Pancreas (tissue), 10 donors: ENCODE measurements at regions not wholly inside any gene's neighbourhood (a gene's known extent, or its start where the extent isn't known, plus 50 kb on each side); places are given as distances from the start of the nearest gene placed in this dataset.

ENCODE experiments used
- ATAC-seq, 4 donors: fragments of 200-7000 bp; cut with Tn5 transposase; one replicate each; pipeline versions ENCODE4 v1.8.0 to v1.9.1; 2020; ENCODE audit warnings: mild to moderate bottlenecking in 4 of 4, moderate library complexity in 4 of 4
- DNase-seq, 6 donors: peaks; one replicate each; pipeline ENCODE4 v3.0.0-alpha.2; 2020
- FAIRE-seq: peaks from 2 replicates; lab custom pipeline; 2012; peaks lifted over from hg19 to GRCh38; lab: Jason Lieb, UNC
- H3K27ac ChIP-seq, 4 donors: fragments of 200-600 bp; sonication (generic); 1 replicate in 3 of 4; 2 replicates in 1 of 4; pipeline versions ENCODE4 v1.5.0 to v1.8.0; 2020
- H3K27me3 ChIP-seq, 4 donors: fragments of 200-600 bp; one replicate each; pipeline ENCODE4 v1.8.0; 2021
- H3K36me3 ChIP-seq, 3 donors: fragments of 200-600 bp; sonication (generic) in 1 of 3; one replicate each; pipeline versions ENCODE4 v1.5.0 to v1.8.0; 2020 to 2021
- H3K4me1 ChIP-seq, 3 donors: fragments of 200-600 bp; one replicate each; pipeline ENCODE4 v1.8.0; 2021
- H3K4me3 ChIP-seq, 4 donors: fragments of 200-600 bp; sonication (generic) in 2 of 4; one replicate each; pipeline versions ENCODE4 v1.5.0 to v1.8.0; 2020 to 2021
- H3K9me3 ChIP-seq, 4 donors: fragments of 200-600 bp; one replicate each; pipeline ENCODE4 v1.8.0; 2021
- WGBS, 2 donors: extraction: QIAGEN DNeasy Blood & Tissue Kit; methylation state at CpG; one replicate each; pipeline ENCODE4 v1.1.7; 2013; 5-methylcytosine and 5-hydroxymethylcytosine counted together
- intact Hi-C, 3 donors: fragments of 100-400 bp; cut with DNase I; formaldehyde crosslinking; loops; one replicate each; pipeline versions ENCODE4 v1.11.1 to v1.14.2; 2022
- TF ChIP-seq, protein P1 (sequence below), 4 donors: fragments of 200-600 bp; sonication (generic) in 3 of 4; IDR thresholded peaks; one replicate each; pipeline versions ENCODE4 v1.5.0 to v1.8.0; 2021; ENCODE audit warnings: antibody characterized with exemption in 4 of 4
- donor health status: healthy with polysubstance abuse.
- donor health status: DM: no; HTN: no; CAD: no; lungs with moderate emphysema.
- donor health status: DM: no; HTN: no; CAD: no.
- donor health status: control.
- donor health status: control.
- donor health status: Bipolar disorder and iron deficiency.
- donor health status: DM: yes; HTN: yes; CAD: no.
- donor health status: DM: no; HTN: no; CAD: no.
- donor health status: DM: no; HTN: no; CAD: no.
- donor health status: DM: yes; HTN: yes; CAD: no.

GRCh38 chr10:31261511-31262311 lies 57.3 kb upstream of the ZEB1 start:
- WGBS, 2 donors: 57 to 61% methylated on average over 6 of the region's 6 CpGs
- DNase-seq (no peak), ATAC-seq (no peak), FAIRE-seq (no peak)
- Histone ChIP-seq H3K36me3 (no peaks in the 10 kb centered on the region), H3K27ac (no peak overlapping the region), H3K4me3 (no peak overlapping the region), H3K9me3 (no peaks in the 10 kb centered on the region), H3K4me1 (no peaks in the 10 kb centered on the region), H3K27me3 (no peaks in the 10 kb centered on the region)
- intact Hi-C loops: no loop called here
- TF ChIP-seq, protein P1, sequence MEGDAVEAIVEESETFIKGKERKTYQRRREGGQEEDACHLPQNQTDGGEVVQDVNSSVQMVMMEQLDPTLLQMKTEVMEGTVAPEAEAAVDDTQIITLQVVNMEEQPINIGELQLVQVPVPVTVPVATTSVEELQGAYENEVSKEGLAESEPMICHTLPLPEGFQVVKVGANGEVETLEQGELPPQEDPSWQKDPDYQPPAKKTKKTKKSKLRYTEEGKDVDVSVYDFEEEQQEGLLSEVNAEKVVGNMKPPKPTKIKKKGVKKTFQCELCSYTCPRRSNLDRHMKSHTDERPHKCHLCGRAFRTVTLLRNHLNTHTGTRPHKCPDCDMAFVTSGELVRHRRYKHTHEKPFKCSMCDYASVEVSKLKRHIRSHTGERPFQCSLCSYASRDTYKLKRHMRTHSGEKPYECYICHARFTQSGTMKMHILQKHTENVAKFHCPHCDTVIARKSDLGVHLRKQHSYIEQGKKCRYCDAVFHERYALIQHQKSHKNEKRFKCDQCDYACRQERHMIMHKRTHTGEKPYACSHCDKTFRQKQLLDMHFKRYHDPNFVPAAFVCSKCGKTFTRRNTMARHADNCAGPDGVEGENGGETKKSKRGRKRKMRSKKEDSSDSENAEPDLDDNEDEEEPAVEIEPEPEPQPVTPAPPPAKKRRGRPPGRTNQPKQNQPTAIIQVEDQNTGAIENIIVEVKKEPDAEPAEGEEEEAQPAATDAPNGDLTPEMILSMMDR (IDR thresholded peaks at IDR 0.05): no peak

GRCh38 chr10:31262672-31263071 lies 56.3 kb upstream of the ZEB1 start:
- Histone ChIP-seq H3K27ac (no peak overlapping the region), H3K4me1 (no peaks in the 10 kb centered on the region), H3K36me3 (no peaks in the 10 kb centered on the region), H3K9me3 (no peaks in the 10 kb centered on the region), H3K4me3 (no peak overlapping the region), H3K27me3 (no peaks in the 10 kb centered on the region)
- TF ChIP-seq, protein P1 (IDR thresholded peaks at IDR 0.05): no peak
- WGBS, 2 donors: 48 to 52% methylated on average over 2 of the region's 2 CpGs
- peak in 1 of 4 donors; percentile 23 for ATAC-seq
- no peak for FAIRE-seq
- intact Hi-C loops: no loop called here
- no peak for DNase-seq

DNA sequence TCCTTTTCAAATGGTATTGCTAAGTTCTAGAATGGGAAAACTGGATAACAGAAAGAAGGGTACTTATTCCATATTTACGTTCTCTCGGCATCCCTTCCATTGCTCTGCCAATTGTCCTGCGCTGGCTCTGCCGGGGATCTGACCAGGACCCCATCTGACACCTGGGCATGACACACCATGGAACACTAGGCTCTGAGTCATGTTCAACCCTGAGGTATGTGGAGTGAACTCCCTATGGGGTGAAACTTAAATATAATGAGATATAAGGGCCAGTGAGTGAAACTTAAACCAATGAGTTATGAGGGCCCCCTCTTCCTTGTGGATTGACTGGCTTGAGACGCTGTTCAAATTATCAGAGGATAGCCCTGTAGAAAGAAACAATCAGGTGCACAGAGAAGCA lies 55.1 kb upstream of the ZEB1 start:
- 85 to 90% methylated on average over 5 of the region's 5 CpGs for WGBS, 2 donors
- ATAC-seq: no peak
- TF ChIP-seq, protein P1 (IDR thresholded peaks at IDR 0.05): no peak

DNA sequence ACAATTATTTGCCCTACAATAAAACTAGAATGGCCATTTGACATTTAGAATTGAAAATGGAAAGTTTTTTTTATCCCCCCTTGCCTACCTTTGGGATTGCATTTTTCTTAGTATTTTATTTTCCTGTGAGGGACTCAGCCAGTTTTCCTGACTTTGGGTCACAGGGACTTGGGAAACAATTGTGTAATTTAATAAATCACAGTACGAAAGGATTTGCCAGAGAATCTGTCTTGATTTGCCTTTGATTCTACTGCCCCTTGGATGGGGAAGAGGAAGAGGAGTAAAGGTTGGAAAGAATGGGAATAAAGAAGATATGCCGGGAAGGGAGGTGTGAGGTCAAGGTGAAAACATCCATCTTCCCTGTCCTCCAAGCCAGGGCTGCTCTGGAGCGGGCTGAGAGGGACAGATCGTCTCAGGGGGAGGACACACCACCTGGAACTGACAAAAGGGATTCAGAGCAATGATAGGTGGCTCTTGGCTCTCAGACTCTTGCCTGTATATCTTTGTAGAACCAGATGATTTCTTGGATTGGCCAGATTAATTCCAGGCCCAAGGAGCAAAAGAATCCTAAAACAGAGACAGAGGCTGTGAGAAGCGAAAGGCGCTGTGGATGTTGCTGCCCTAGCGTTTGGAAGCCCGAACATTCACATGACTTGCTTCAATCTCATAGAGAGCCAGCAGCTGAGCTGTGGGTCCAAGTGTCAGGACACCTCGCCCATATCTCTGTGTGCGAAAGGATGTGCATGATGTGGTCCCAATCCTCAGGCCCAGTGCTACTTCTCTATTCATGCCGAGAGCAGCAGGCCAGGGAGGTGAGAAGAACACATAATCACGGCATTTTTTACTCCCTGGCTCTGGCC lies 50.3 kb upstream of the ZEB1 start:
- intact Hi-C loops: no loop called here
- TF ChIP-seq, protein P1 (IDR thresholded peaks at IDR 0.05): no peak
- Histone ChIP-seq H3K27ac (no peak overlapping the region), H3K27me3 (no peaks in the 10 kb centered on the region), H3K4me3 (no peak overlapping the region), H3K9me3 (no peaks in the 10 kb centered on the region), H3K36me3 (no peaks in the 10 kb centered on the region), H3K4me1 (no peaks in the 10 kb centered on the region)
- FAIRE-seq: no peak
- WGBS, 2 donors: 70 to 73% methylated on average over 12 of the region's 12 CpGs
- ATAC-seq: no peak
- no peak for DNase-seq

More for the DNA sequence above, 55.1 kb upstream of the ZEB1 start:
- H3K27me3 ChIP-seq: no peaks in the 10 kb centered on the region
- H3K4me1 ChIP-seq: no peaks in the 10 kb centered on the region
- no peak for DNase-seq
- no peak for FAIRE-seq
- no peaks in the 10 kb centered on the region for H3K9me3 ChIP-seq
- intact Hi-C loops: no loop called here
- H3K4me3 ChIP-seq: no peak overlapping the region
- no peaks in the 10 kb centered on the region for H3K36me3 ChIP-seq
- H3K27ac ChIP-seq: no peak overlapping the region
